OCI-LY7 (cell line): ENCODE measurements at regions not wholly inside any gene's neighbourhood (a gene's known extent, or its start where the extent isn't known, plus 50 kb on each side); places are given as distances from the start of the nearest gene placed in this dataset.

Experiments used
- CTCF ChIP-seq: fragments of 200-600 bp; sonication (generic); conservative IDR thresholded peaks from 2 replicates; pipeline ENCODE4 v1.5.1; 2014; ENCODE audit warnings: mild to moderate bottlenecking, antibody characterized with exemption, low read length, moderate library complexity, mixed read lengths
- EZH2phosphoT487 ChIP-seq: fragments of 200-600 bp; sonication (generic); IDR thresholded peaks from 2 replicates; pipeline ENCODE4 v1.6.1; 2018; ENCODE audit warnings: low read depth, borderline replicate concordance, mild to moderate bottlenecking, mixed run types, antibody characterized with exemption, low read length, moderate library complexity, mixed read lengths

DNA sequence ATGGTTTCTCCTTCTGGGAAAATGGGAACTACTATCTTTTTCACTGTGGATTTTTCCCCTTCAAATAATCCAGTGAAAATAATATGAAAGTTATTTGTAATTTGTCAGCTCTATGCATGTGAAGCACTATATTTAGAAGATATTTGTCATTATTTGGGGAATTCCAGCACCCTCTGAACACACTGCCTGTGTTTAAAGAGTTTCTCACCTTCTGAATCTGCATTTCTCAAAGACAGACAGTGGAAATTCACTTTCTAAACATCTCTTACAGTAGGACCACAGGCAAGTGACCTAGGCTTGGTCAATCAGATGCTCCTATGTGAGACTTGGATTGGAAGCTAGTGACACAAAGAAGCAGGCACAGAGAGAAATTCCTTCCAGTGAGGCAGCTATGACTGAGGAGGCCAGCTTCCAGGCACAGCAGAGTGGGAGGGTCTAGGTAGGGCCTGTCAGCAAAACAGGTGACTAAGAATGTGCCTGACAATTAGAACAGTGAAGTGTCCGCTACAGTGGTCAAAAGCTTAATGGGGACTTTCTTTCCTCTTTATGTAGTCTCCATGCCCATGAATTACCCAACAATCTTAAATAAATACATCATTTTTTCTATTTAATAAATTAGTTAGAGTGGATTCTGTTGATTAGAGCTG lies 167.2 kb downstream of the HMHB1 start:
- TF ChIP-seq CTCF (no peak), EZH2phosphoT487 (no peak)
